ENCODE measurements at regions not wholly inside any gene's neighbourhood (a gene's known extent, or its start where the extent isn't known, plus 50 kb on each side); places are given as distances from the start of the nearest gene placed in this dataset.
"Not testable (repeated sequence)": the region's sequence is repeated elsewhere in the genome, so short reads cannot be mapped to it uniquely, and the experiment has no call there.

DNA sequence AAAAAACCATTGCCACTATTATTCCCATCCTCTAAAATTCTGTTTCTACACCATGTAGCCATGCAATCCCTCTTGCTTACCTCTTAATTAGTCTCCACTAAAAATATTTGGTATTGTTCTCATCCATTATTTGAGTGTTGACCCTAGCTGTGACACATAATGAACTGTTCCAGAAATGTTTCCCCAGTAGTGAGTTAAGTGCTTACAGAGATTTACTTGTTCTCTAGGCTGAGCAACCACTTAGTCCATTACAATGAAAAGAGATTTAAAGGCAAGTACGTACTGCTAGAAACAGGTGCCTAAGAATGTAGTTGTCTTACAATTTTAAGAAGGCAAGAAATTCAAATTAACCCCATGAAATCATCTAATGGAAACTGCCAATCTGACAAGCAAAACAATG, 112.7 kb upstream of the PTPN13 start:
- DNase-seq, result no peak

- no peak for DNase-seq
Measured at GRCh38 chr4:86482306-86483172, 111.6 kb upstream of the PTPN13 start.

GRCh38 chr4:86483173-86483490, 111.0 kb upstream of the PTPN13 start:
- no peak for DNase-seq

DNA sequence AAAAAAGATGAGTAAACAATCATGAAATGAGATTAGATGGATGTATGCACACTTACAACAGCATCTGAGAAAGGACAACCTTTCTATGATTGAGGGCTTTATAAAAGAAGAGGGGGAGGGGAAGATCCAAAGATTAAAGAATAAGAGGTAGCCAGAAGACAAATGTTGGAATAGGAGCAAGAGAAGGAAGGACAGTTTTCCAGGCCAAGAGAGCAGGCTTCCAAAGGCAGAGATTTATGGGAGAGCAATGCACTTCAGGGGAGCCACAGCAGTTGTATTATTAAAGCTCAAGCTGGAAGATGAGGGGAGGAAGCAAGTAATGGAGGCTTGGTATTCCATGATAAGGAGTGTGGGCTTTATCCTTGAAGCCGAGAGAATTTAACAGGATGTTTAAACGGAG, 110.3 kb upstream of the PTPN13 start:
- DNase-seq, result no peak

DNA sequence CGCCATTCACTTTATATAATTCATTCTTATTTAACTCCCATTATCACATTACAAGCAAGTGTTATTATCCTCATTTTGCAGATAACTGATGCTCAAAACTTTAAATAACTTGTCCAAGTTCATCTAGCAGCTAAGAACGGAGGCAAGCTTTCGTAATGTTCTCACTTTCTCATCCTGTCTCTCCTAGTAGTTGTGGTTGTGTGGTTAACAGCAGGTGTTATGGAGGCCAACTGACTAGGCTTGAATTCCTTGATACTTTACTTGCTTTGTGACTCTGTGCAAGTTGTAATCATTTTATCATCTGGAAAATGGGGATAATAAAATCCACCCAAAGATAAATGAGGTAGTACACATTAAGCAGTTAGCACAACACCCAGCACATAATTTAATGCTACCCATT, 109.9 kb upstream of the PTPN13 start:
- no peak for DNase-seq

DNA sequence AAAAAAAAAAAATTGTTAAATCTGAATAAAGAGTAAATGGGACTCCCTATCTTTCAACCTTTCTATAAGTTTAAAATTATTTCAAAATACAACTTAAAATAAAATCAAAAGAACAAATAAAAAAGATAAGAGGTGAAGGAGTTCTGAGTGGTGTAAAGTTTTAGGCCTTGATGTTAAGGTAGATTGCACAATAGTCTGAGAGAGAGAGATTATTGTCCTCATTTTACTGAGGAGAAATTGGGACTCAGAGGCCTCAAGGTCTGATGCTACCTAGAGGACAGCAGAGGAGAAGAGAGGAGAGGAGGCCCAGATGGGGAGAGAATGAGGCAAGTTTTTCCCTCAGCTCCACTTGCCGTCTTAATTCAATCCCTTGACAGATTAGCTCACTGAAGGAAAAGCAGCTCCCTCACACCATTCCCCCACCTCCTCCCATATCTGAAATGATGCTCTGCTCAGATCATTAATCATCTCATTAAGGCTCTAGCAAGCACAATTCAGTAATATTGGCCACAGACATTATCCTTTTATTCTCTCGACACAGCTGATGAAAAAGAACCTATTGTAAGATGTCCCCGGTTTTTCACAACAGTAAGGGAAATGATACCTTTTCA, 106.3 kb upstream of the PTPN13 start:
- DNase-seq, result no peak

DNA sequence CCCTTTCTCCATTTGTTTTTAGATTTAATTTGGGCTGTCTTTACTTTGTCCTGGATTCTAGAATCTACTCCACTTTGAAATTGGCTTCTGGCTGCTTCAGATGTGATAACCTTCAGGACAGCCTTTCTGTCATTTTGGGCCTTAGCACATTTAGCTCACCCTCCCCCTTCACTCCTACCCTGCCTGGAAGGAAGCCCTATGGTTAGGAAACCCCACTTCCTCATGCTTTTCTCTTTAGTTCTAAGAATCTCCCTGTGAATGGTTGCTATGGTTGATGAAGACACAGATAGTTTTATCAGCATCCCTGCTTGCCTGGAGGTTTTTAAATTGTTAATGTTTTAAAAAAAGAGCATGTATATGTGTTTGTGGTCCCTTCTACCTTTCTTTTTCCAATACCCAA, 100.7 kb upstream of the PTPN13 start:
- no peak for DNase-seq

- no peak for DNase-seq
Measured at GRCh38 chr4:86496094-86497080, 97.7 kb upstream of the PTPN13 start.

DNA sequence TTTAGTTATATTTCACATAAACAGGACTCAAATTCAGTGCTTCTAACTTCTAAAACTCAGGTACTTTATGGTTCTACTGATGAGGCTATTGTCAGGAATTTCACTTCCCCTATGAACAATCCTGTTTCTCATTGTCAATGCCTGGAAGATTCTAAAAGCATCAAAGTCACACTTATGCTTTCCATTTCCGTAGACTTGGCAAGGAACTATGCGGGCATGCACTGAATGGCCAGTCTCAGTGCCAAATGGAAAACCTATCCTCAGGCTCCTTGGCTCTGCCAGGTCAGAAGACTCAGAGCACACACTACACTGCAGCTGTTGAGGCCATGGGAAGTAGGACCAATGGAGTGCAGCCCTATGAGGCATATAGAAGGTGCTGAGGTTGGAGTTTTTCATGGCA, 97.0 kb upstream of the PTPN13 start:
- DNase-seq, result no peak

DNA sequence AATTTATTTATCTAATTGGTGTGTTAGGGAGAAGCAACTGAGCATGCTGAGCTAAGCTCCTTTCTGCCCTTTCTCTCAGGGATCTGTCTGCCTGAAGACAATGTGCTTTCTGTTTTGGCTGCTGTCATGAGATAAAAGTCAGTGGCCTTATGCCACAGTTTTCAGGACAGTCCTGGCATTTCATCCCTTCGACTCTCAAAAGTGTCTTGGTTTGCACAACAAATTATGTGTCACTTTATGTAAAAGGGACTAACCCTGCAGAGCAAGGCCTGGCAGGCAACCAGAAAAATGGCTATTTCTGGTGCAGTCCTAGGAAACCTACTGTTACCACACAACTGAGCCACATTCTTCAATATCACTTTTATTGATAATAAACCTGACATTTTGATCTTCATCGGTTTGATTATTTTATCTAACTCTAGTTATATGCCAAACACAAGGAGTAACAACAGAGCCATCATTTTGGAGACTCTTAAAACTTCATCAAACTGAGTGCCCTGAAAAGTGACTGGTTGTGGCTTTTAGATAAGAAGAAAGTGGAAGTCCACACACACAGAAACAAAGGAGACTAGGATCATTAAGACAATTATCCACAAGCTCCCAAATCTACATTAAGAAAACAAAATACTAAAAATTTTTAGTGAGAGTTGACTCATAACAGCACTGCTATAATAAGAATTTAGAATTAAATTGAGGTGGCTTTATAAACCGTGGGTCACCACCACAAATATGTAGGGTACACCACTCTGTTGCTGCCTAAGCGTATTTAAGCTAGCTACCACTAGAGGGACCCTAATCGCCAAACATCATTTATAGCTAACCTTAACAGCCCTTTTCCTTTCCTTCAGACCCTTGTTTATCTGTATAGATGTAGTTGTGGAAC, 95.9 kb upstream of the PTPN13 start:
- DNase-seq, result no peak

DNA sequence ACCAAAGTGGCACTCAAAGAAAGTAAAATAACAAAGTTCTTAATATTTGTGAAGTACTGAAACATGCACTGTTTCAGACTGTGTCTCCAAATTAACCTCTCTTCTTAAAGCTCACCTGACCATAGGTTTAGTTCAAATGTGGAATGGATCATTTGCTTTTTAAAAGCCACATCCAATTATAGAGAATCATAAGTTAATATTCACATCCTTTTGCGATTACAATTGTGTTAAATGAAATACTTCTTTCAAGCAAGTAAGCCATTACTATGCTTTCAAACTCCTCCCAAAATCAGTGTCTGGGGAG, 95.3 kb upstream of the PTPN13 start:
- DNase-seq, result no peak

GRCh38 chr4:86500527-86500926, 93.6 kb upstream of the PTPN13 start:
- DNase-seq, result no peak

DNA sequence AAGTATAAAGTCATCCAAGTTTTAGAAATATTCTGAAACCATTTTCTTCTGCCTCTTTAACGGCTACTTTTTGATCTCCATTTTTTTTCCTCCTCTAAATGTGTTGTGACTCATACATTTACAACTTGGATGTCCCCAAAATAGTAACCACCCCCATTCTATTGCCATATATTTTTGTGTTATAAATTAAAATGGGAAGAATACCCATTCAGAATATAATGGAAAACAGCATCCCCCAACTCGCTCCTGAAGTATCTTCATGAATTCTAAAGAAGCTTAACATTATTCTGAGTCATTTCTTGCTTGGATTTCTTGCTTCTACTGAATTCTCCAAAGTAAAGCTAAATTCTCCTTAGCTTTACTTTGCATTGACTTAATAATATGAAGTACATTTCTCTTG, 92.0 kb upstream of the PTPN13 start:
- DNase-seq, result no peak

- DNase-seq, result no peak
Measured at GRCh38 chr4:86506591-86506990, 87.5 kb upstream of the PTPN13 start.

- no peak for DNase-seq
Measured at GRCh38 chr4:86508436-86508835, 85.7 kb upstream of the PTPN13 start.

DNA sequence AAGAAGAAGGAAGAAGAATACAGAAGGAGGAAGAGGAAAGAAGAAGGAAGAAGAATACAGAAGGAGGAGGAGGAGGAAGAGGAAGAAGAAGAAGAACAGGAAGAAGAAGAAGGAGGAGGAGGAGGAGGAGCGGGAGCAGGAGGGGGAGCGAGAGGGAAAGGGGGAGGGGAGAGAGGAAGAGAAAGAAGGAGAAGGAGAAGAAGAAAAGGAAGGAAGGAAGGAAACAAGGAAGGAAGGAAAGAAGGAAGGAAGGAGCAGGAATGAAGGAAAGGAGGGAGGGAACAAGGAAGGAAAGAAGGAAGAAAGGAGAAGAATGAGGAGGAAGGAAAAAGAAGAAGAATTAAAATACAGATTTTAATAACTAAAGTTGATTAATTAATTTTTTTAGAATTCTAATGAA, 82.5 kb upstream of the PTPN13 start:
- no peak for DNase-seq

DNA sequence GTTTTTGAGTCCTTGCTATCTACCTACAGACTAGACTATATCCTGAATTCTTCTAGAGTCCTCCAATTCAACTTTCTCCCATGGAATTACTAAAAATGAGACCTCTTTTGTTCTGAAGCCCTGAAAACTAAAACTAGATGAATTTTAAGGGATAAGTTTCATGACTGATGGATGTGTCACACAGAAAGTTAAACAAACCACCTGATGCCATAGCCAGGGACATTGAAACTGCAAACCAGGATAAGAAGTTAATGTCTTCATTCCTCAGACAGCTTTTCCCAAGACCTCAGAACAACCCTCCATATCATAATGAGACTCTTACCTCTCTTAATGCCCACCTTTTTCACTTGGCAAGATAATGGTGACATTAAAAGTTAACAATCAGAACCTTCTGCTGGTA, 81.5 kb upstream of the PTPN13 start:
- DNase-seq, result no peak

GRCh38 chr4:86515963-86516362, 78.2 kb upstream of the PTPN13 start:
- DNase-seq, result not testable (repeated sequence)

- no peak for DNase-seq
Measured at GRCh38 chr4:86521373-86521969, 72.6 kb upstream of the PTPN13 start.

DNA sequence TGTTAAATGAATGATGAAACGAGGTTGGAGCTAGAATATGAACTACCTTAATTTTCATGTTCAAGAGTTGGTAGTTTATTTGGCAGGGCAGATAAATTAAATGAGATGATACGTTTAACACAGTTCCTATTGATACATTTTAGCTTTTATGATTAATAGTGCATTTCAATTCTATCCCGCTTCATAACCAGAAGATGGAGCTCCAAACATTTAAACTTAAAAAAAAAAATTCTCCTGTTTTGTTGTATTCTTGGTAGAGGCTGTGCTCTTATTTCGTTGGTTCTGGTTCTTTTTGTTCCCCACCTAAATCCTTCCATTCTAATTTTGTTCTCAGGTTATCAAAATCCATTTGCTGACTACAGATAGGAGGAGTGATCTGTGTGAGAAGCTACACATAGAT, 71.8 kb upstream of the PTPN13 start:
- no peak for DNase-seq

DNA sequence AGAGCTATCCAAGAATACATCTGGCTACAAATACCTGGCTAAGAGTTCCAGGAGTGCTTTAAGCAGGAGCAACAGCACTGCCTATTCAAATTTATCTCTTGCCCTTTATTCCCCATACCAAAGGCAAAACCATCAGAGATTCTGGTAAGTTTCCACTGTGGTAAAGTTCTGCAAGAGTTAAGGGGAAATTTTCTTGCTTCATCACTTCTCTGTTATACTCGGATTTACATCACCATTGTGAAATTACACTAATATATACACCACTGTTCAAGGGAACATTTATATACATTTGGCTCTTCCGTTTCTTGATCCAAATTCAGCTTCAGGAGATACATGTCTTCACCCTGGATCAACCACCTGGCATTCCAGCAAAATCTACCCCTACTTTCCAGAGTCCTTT, 70.8 kb upstream of the PTPN13 start:
- no peak for DNase-seq

DNA sequence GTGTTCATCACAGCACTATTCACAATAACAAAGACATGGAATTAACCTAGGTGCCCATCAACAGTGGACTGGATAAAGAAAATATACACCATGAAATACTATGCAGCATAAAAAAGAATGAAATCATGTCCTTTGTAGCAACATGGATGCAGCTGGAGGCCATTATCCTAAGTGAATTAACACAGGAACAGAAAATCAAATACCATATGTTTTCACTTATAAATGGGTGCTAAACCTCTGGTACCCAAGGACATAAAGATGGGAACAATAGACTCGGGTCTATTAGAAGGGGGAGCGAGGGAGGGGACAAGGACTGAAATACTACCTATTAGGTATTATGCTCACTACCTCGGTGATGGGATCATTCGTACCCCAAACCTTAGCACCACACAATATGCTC, 66.4 kb upstream of the PTPN13 start:
- DNase-seq, result not testable (repeated sequence)

Measured in occipital lobe (tissue), 1 donor.